Activated naive CD4-positive, alpha-beta T cell treated with anti-CD3 and anti-CD28 coated beads, Interleukin-2, amount 50 U/mL, for 72 hours (primary cell): ENCODE measurements at regions not wholly inside any gene's neighbourhood (a gene's known extent, or its start where the extent isn't known, plus 50 kb on each side); places are given as distances from the start of the nearest gene placed in this dataset.

ENCODE experiments used
- ATAC-seq, 2 donors: fragments of 150-1000 bp; cut with Tn5 transposase; 2 replicates each; pipeline ENCODE4 v1.10.0; 2021; ENCODE audit warnings: mild to moderate bottlenecking in 2 of 2, moderate library complexity in 2 of 2
- DNase-seq, 2 donors: peaks; one replicate each; pipeline ENCODE4 v3.0.0; 2021 to 2022; ENCODE audit warnings: low spot score in 2 of 2
- H3K27ac Mint-ChIP-seq, 2 donors: one replicate each; pipeline ENCODE4 v1.8.0; 2022; ENCODE audit warnings: mild to moderate bottlenecking in 2 of 2, mixed read lengths in 2 of 2
- H3K36me3 Mint-ChIP-seq, 2 donors: one replicate each; pipeline ENCODE4 v1.8.0; 2022; ENCODE audit warnings: mixed read lengths in 2 of 2
- H3K9me3 Mint-ChIP-seq, 2 donors: one replicate each; pipeline ENCODE4 v1.8.0; 2022; ENCODE audit warnings: mixed read lengths in 2 of 2

DNA sequence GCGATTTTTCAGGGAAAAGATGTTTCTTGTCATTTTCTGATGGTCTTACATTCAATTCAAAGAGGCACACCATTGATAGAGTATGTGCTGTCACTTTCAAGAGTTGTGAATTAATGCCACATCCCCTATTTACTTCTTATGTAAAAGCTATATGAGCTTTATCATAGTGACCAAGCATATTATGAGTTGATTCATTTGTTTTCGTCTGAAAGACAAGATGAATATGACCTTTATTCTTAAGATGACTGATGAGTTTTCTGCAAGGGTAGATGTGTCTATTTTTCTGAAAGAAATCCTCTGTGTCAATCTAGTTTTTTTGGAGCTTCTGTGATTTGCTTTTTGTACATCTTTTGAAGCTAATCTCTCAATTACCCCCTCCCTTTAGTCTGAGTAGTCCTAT is 676.3 kb upstream of the ARGLU1 start:
- peaks cover 0 to 4% of the 10 kb centered on the region in 2 donors for H3K9me3 Mint-ChIP-seq
- H3K27ac Mint-ChIP-seq = no peak overlapping the region
- no peaks in the 10 kb centered on the region for H3K36me3 Mint-ChIP-seq
- DNase-seq (no peak), ATAC-seq (no peak)

DNA sequence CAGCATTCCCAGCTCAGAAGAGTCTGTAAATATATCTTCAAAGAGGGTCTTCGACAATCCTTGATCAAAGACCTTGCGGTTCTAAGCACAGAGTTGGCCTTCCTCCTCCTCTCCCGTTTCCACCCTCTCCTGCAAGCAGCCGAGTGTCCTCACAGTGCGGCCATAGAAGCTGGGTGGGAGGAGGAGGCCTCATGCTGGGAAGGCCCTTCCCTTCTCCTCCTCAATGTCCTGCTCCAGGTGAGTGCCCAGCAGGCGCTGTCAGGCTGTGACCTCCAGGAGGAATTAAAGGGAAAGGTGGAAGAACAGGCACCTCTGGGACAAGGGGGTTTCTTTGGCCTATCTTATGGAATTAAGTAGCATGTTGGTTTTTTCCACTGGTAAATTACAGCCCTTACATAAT is 674.2 kb upstream of the ARGLU1 start:
- Mint-ChIP-seq H3K9me3 (peaks cover 0 to 8% of the 10 kb centered on the region in 2 donors), H3K27ac (no peak overlapping the region), H3K36me3 (no peaks in the 10 kb centered on the region)
- ATAC-seq (no peak), DNase-seq (no peak)

DNA sequence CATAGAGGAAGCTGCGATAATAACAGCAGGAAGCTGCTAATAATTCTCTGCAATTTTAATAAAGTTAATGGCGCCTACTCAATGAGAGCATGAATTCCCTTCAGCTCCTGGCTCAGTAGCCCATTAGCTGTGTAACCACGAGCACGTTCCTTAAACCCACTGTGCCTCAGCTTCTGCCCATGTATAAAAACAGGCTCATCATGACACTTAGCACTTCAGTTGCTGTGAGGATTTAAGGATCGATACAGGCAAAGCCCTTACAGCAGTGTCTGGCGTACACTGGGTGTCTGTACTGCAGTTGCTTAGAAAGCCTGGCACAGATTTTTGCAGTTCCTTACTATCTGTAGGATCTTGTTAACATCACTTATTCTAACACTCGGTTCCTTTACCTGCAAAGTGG is 673.4 kb upstream of the ARGLU1 start:
- no peak for ATAC-seq
- Mint-ChIP-seq H3K9me3 (peaks cover 0 to 8% of the 10 kb centered on the region in 2 donors), H3K27ac (no peak overlapping the region), H3K36me3 (no peaks in the 10 kb centered on the region)
- no peak for DNase-seq

DNA sequence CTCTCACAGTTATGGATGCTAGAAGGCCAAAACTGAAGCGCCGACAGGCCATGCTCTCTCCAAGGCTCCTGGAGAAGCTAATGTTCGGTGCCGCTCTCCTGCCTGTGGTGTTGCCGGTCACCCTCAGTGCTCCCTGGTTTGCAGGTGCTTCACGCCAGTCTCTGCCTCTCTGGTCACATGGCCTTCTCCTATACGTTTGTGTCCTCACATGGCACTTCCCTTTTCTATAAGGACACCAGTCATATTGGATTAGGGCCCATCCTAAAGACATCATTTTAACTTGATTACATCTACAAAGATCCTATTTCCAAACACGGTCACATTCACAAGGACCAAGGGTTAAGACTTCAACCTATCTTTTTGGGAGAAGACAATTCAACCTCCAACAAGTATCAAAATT is 671.3 kb upstream of the ARGLU1 start:
- DNase-seq (no peak), ATAC-seq (no peak)
- no peak overlapping the region for H3K27ac Mint-ChIP-seq
- no peaks in the 10 kb centered on the region for H3K36me3 Mint-ChIP-seq
- peaks cover 0 to 8% of the 10 kb centered on the region in 2 donors for H3K9me3 Mint-ChIP-seq

DNA sequence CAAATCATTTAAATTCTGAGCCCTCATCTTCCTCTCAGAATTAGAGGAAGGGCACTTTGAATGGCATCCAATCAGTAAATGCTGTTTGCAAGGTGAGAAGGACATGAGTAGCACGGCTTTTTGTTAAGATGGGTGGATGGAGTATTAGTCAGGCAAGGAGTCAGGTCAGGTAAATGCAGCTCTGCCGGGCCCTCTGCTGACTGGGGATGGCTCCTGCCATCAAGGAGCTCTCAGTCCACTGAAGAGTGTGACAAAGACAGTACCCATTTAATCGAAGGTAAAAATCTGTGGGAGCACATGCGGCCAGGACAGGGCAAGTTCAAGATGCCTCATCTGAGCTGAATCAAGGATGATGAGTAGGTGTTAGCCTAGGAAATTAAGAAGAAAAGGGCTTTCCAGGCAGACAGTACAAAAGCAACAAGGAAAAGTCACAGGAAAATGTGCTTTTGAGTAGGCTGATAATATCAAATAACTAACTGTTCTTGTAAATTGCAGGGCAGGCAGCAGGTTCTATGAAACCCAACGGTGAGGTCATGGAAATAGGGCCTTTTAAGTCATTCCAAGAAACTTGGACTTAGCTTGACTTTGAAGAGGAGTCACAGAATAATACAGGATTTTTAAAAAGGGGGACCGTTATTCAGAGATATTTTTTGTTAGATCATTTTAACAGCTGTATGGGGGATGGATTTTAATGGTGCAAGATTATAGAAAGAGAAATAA is 670.5 kb upstream of the ARGLU1 start:
- H3K9me3 Mint-ChIP-seq = peaks cover 0 to 8% of the 10 kb centered on the region in 2 donors
- H3K27ac Mint-ChIP-seq = no peak overlapping the region
- DNase-seq (no peak), ATAC-seq (no peak)
- H3K36me3 Mint-ChIP-seq = no peaks in the 10 kb centered on the region

DNA sequence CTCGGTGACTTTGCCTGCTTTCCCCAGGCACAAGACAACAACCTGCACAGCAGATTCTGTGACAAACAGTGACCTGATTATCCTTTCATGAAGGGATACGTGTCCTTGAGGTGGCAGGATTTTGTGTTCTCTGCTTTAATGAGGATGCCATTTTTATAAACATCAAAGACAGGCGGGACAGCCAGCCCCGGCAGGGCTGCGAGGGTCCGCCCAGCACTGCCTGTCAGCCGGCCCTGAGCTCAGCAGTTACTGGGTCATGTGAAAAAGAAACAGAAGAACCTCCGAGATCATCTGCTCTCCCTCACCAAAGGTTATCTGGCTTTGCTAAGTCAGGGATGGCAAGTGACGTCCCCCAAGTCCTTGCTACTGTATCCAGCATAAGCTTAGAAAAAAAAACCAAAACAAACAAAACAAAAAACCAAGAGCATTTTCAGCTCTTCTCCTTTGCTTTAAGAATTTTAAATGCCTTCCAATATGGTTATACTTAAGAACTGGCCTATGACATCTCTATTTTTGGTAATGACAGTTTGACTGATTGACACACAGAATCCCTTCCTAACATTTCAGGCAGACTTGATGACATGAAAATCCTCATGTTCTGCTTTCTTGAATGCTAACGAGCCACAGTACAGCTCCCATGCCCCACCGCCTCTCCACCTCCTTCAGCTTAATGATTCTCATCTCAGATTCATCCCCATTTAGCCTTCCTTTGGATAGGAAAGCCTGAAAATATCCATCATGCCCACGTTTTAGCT is 666.6 kb upstream of the ARGLU1 start:
- ATAC-seq (no peak), DNase-seq (no peak)
- Mint-ChIP-seq H3K36me3 (no peaks in the 10 kb centered on the region), H3K27ac (no peak overlapping the region), H3K9me3 (peaks cover 0 to 8% of the 10 kb centered on the region in 2 donors)

DNA sequence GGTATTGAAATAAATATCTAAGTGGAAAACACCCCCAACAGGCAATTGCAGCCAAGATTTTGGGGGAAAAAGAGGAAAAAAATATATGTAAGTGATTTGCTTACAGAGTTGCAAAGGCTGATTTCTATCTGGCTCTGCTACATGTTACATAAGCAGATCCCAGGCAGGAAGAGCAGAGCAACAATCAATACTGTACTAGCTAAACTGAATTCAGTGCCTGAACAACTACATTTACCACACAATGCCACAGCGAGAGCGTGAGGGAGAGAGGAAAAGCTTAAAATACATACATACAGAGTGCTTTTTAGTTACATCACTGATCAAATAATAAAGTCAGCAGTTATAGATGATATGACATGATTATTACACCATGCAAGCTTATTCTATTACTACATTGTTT is 665.6 kb upstream of the ARGLU1 start:
- Mint-ChIP-seq H3K9me3 (peaks cover 0 to 4% of the 10 kb centered on the region in 2 donors), H3K36me3 (no peaks in the 10 kb centered on the region), H3K27ac (no peak overlapping the region)
- ATAC-seq (no peak), DNase-seq (no peak)

DNA sequence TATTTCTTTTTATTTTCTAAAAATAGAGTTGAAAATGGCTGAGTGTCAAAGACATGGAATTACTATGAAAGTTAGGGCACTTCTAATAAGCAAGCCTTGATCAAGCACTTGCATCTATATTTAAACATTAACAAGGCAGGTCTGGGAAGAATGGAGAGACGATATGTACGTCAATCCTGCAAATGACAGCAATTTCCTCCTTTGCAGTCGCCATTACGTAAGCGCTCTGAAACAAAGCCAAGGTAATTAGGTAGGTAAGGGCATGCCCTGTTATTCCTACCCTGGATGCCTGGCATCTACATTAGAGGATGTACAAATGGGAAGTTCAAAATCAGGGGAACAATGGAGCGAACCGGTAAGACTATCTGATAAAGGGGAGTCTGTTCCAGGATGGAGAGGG is 664.0 kb upstream of the ARGLU1 start:
- no peak for DNase-seq
- Mint-ChIP-seq H3K36me3 (no peaks in the 10 kb centered on the region), H3K27ac (no peak overlapping the region), H3K9me3 (no peaks in the 10 kb centered on the region)
- no peak for ATAC-seq

DNA sequence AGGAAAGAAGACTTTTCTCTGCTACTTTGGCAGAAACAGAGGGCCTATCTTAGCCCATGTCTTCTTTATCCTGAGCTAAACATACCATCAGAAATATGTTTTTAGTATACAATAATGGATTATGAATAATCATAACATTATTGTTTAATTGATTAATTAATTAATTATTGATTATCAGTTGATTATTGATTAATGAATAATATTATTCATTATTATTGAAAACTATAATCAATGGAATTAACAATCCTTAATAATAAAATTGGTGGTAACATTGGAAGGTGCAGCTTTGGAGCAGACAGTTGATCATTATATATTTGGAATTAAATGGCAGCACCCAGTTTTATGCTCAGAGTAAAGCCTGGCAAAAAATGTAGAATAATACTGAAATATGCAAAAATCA is 655.9 kb upstream of the ARGLU1 start:
- no peak for ATAC-seq
- Mint-ChIP-seq H3K36me3 (no peaks in the 10 kb centered on the region), H3K9me3 (no peaks in the 10 kb centered on the region), H3K27ac (no peak overlapping the region)
- DNase-seq = no peak

DNA sequence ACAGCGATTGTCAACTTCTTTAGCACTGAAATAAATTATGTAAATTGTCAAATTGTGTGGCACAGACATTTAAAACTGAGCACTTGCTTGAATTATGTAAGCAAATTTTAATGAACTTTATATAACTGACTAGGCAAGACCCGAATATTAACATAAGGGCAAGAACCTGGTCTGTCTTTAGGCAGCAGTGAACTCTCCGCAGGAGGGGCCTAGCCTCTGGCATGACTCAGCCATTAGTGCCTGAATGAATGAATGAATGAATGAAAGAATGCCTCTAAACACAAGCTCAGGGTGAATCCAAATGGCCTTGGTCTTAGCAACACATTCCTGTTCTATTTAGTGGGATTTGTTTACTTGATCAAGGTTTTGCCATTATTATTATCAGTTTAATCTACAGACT is 654.7 kb upstream of the ARGLU1 start:
- no peak overlapping the region for H3K27ac Mint-ChIP-seq
- H3K9me3 Mint-ChIP-seq = peaks cover 0 to 4% of the 10 kb centered on the region in 2 donors
- H3K36me3 Mint-ChIP-seq = no peaks in the 10 kb centered on the region
- DNase-seq (no peak), ATAC-seq (no peak)

DNA sequence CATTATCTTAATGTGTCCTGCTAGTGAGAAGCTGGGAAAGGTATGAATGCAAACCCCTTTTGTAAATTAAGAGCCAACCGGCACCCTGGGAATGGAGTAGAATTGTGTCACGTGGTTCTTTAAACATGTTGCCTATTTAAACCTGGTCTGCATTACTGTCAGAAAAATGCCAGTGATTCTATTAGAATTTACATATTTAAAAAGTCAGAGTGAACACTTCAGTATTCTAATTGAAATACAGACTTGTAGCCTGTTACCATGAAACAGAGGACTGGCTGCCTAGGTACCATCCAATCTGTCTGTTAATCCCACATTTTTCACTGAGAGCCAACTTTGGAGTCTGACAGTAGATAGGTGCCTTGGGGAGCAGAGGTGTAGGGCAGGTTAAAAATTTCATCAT is 652.3 kb upstream of the ARGLU1 start:
- H3K27ac Mint-ChIP-seq = no peak overlapping the region
- ATAC-seq (no peak), DNase-seq (no peak)
- no peaks in the 10 kb centered on the region for H3K36me3 Mint-ChIP-seq
- peaks cover 0 to 4% of the 10 kb centered on the region in 2 donors for H3K9me3 Mint-ChIP-seq

DNA sequence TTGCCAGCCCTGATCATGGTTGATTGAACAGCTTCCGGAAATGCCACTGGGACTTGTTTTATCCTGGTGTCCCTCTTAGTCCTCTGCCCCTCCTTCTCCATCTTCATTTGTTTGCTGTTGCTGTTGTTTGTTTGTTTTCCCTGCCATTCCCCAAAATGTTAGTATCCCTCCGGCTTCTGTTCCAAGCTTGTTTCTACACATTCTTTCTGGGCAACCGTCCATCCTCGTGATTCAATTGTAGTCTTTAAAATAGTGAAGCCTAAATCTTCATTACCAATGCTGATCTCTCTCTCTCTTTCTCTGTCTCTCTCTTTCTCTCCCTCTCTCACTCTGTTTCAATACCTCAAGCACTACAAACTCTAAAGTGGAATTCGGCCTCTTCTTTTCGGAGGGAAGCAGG is 649.3 kb upstream of the ARGLU1 start:
- DNase-seq = no peak
- Mint-ChIP-seq H3K27ac (no peak overlapping the region), H3K36me3 (no peaks in the 10 kb centered on the region), H3K9me3 (peaks cover 0 to 4% of the 10 kb centered on the region in 2 donors)
- ATAC-seq = no peak

DNA sequence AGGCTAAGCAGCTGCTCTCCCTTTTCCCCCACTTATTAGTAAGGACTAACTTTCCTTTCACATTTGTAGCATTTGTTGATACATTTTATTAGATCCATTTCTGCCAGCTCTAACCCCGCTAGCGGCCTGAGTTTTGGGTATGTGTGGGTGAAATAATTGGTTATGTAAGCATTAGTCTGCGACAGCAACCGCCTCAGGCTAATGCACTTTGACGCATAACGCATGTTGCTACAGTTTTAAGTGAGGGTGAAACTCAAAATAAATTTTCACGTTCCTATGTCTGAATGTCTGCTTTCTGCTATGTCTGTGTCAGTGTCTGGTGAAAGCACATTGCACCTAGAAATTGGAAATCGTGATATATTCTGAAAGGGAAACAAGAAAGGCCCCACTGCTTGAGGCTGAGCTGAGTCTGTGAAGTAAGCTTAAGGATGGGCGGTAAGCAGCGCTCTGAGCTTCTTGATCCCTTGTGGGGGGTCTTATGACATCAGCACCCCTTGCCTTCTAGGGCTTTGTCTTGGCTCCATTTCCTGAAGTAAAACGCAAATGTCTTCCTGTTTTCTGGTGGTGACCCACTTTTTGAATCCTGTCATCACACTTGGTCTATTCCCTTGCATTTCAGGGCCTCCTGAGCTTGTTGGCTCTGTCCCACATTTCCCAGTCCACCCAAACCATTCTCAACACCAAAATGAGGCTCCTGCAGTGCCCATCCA is 648.3 kb upstream of the ARGLU1 start:
- H3K27ac Mint-ChIP-seq = no peak overlapping the region
- no peak for ATAC-seq
- H3K36me3 Mint-ChIP-seq = no peaks in the 10 kb centered on the region

DNA sequence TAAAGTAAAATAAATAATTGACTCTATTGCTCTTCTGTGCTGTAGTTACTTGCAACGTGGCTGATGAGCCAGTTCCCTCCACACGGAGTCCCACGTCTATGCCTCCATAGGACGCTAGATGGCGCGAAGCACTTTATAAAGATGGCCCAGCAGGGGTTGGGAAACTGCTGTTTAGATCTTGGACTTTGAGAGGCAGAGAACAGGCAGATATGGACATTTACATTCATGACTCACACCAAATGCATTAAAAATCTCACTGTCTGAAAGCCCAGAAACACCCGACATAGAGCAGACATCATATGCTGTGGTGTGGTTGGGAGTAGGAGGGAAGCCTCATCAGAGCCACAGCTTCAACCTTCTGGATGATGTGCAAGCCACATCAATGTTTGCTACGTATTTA is 643.1 kb upstream of the ARGLU1 start:
- H3K9me3 Mint-ChIP-seq = no peaks in the 10 kb centered on the region
- DNase-seq (peak in 1 of 2 donors; percentile 58), ATAC-seq (peak; percentile 47 to 88)
- no peaks in the 10 kb centered on the region for H3K36me3 Mint-ChIP-seq
- no peak overlapping the region for H3K27ac Mint-ChIP-seq

More for the DNA sequence above, 648.3 kb upstream of the ARGLU1 start:
- peaks cover 0 to 4% of the 10 kb centered on the region in 2 donors for H3K9me3 Mint-ChIP-seq
- DNase-seq = no peak

DNA sequence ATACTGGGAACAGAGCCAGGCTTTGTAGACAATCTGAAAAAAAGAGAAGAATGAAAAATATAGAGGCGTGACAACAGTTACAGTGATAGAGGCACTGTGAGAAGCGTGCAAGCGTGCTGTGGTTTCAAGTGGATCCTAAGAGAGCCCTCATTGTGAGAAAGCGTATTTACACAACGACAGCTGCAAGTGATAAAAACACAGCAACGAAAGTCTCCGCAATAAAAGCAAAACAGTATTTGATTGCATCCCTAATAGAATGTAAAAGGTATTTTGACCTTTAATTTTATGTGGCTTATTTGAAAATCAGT is 642.7 kb upstream of the ARGLU1 start:
- DNase-seq (no peak), ATAC-seq (no peak)
- H3K36me3 Mint-ChIP-seq = no peaks in the 10 kb centered on the region
- no peaks in the 10 kb centered on the region for H3K9me3 Mint-ChIP-seq
- no peak overlapping the region for H3K27ac Mint-ChIP-seq

DNA sequence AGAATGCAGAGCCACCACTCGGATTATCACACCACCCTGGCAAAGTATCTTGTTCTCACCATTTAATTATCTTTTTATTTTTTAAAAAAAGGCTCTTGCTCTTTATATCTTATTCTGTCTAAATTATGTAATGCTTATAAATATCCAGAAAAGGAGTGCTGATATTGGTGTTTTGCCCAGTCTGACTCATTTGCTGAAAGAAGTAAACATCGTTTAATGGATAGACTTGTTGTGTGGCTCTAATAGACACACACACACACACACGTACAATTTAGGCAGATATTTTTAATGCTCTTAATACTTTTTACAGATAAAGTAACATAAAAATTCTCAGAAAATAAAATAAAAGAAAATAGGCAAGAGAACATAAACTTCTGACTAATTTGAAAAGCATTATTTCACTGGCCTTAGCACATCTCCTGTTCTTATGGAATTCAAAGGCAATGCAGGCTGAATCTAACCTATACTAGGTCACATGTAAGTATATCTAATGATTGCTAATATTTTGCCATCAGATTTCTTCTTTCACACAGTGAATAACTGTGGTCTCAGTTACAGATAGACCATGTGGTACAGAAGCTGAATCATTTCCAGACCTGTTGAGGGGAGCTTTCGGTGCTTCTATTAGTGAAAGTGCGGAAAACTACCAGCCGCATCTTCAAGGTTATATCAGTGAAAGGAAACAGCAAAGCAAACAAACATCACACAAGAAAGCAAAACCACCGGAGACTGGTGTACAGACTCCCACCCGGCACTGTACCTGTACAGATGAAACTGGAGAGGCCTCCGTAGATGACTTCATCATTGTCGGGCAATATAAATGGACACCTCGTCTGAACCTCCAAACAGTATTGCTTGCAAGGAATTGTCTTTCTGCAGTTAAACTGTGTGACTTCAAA is 642.1 kb upstream of the ARGLU1 start:
- no peak overlapping the region for H3K27ac Mint-ChIP-seq
- ATAC-seq = no peak
- H3K9me3 Mint-ChIP-seq = no peaks in the 10 kb centered on the region
- no peaks in the 10 kb centered on the region for H3K36me3 Mint-ChIP-seq
- DNase-seq = no peak

DNA sequence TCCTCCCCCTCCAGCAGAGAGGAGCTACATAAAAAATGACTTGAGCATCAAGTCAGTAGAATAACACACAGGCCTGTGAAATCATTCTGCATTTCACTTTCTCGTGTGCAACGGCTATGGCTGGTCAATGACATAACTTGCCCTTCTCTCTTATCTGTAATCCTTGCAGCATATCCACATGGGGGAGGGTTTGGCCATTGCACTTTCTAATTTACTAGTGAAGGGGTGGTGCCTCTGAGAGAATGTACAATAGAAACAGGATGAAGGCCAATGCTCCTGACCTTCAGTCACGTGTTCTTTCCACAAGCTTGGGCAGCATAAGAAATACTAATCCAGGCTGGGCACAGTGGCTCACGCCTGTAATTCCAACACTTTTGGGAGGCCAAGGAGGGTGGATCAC is 641.0 kb upstream of the ARGLU1 start:
- H3K9me3 Mint-ChIP-seq = no peaks in the 10 kb centered on the region
- DNase-seq = no peak
- no peaks in the 10 kb centered on the region for H3K36me3 Mint-ChIP-seq
- no peak for ATAC-seq
- H3K27ac Mint-ChIP-seq = no peak overlapping the region
